Nephron progenitor cell (in vitro differentiated cells): ENCODE measurements at regions not wholly inside any gene's neighbourhood (a gene's known extent, or its start where the extent isn't known, plus 50 kb on each side); places are given as distances from the start of the nearest gene placed in this dataset.

Source experiments
- DNase-seq: peaks from one replicate; pipeline ENCODE4 v3.0.0; 2021
- H3K27ac Mint-ChIP-seq: 2 replicates; pipeline ENCODE4 v1.8.0; 2021; ENCODE audit warnings: mild to moderate bottlenecking, moderate library complexity, mixed read lengths
- H3K27me3 Mint-ChIP-seq: 2 replicates; pipeline ENCODE4 v1.8.0; 2021; ENCODE audit warnings: mild to moderate bottlenecking, low read depth, mixed read lengths; ENCODE audit not compliant: poor library complexity
- H3K36me3 Mint-ChIP-seq: 2 replicates; pipeline ENCODE4 v1.8.0; 2021; ENCODE audit warnings: low read depth, mixed read lengths
- H3K4me1 Mint-ChIP-seq: 2 replicates; pipeline ENCODE4 v1.8.0; 2021; ENCODE audit warnings: mixed read lengths
- H3K4me3 Mint-ChIP-seq: 2 replicates; pipeline ENCODE4 v1.8.0; 2021; ENCODE audit warnings: mild to moderate bottlenecking, moderate library complexity, mixed read lengths
- H3K9me3 Mint-ChIP-seq: 2 replicates; pipeline ENCODE4 v1.8.0; 2021; ENCODE audit warnings: mild to moderate bottlenecking, moderate library complexity, mixed read lengths
- TF ChIP-seq, protein P1 (sequence below): fragments of 200-600 bp; sonication (generic); IDR thresholded peaks from 2 replicates; pipeline ENCODE4 v1.5.0; 2021; ENCODE audit warnings: antibody characterized with exemption

- H3K27me3 Mint-ChIP-seq = no peaks in the 10 kb centered on the region
- H3K4me1 Mint-ChIP-seq = peaks cover 7% of the 10 kb centered on the region
- TF ChIP-seq, protein P1, sequence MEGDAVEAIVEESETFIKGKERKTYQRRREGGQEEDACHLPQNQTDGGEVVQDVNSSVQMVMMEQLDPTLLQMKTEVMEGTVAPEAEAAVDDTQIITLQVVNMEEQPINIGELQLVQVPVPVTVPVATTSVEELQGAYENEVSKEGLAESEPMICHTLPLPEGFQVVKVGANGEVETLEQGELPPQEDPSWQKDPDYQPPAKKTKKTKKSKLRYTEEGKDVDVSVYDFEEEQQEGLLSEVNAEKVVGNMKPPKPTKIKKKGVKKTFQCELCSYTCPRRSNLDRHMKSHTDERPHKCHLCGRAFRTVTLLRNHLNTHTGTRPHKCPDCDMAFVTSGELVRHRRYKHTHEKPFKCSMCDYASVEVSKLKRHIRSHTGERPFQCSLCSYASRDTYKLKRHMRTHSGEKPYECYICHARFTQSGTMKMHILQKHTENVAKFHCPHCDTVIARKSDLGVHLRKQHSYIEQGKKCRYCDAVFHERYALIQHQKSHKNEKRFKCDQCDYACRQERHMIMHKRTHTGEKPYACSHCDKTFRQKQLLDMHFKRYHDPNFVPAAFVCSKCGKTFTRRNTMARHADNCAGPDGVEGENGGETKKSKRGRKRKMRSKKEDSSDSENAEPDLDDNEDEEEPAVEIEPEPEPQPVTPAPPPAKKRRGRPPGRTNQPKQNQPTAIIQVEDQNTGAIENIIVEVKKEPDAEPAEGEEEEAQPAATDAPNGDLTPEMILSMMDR = no peak
- H3K27ac Mint-ChIP-seq = no peak overlapping the region
- no peak overlapping the region for H3K4me3 Mint-ChIP-seq
- no peak for DNase-seq
- no peaks in the 10 kb centered on the region for H3K36me3 Mint-ChIP-seq
- no peaks in the 10 kb centered on the region for H3K9me3 Mint-ChIP-seq
Observed at GRCh38 chr4:155491336-155492120, 114.8 kb upstream of the MAP9 start.

- H3K9me3 Mint-ChIP-seq = no peaks in the 10 kb centered on the region
- H3K36me3 Mint-ChIP-seq = no peaks in the 10 kb centered on the region
- H3K27me3 Mint-ChIP-seq = no peaks in the 10 kb centered on the region
- TF ChIP-seq, protein P1 = no peak
- no peaks in the 10 kb centered on the region for H3K4me1 Mint-ChIP-seq
- H3K4me3 Mint-ChIP-seq = no peak overlapping the region
- no peak overlapping the region for H3K27ac Mint-ChIP-seq
- no peak for DNase-seq
Observed at GRCh38 chr4:155489271-155489670, 112.5 kb upstream of the MAP9 start.

GRCh38 chr4:155488691-155489090, 111.9 kb upstream of the MAP9 start:
- TF ChIP-seq, protein P1 = no peak
- H3K27ac Mint-ChIP-seq = no peak overlapping the region
- no peaks in the 10 kb centered on the region for H3K4me1 Mint-ChIP-seq

DNA sequence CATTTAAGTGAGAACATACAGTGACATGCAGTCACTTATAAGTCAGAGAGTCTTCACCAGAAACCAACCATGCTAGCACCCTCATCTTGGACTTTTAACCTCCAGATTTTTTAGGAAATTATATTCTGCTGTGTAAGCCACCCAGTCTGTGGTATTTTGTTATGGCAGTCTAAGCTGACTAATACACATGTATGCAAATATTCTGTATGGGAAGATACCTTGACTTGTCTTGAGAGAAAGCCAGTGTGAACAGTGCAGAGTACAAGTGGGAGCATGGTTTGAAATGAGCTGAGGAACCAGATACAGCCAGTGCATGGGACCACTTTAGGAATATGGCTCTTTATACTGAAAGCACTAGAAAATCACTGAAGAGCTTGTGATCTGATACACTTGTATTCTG, 110.4 kb upstream of the MAP9 start:
- TF ChIP-seq, protein P1 = no peak
- Mint-ChIP-seq H3K36me3 (no peaks in the 10 kb centered on the region), H3K4me3 (no peak overlapping the region), H3K4me1 (no peaks in the 10 kb centered on the region), H3K27ac (no peak overlapping the region), H3K9me3 (no peaks in the 10 kb centered on the region), H3K27me3 (no peaks in the 10 kb centered on the region)
- DNase-seq = no peak

More at GRCh38 chr4:155488691-155489090, 111.9 kb upstream of the MAP9 start:
- H3K9me3 Mint-ChIP-seq = no peaks in the 10 kb centered on the region
- H3K27me3 Mint-ChIP-seq = no peaks in the 10 kb centered on the region
- DNase-seq = no peak
- no peak overlapping the region for H3K4me3 Mint-ChIP-seq
- H3K36me3 Mint-ChIP-seq = no peaks in the 10 kb centered on the region

DNA sequence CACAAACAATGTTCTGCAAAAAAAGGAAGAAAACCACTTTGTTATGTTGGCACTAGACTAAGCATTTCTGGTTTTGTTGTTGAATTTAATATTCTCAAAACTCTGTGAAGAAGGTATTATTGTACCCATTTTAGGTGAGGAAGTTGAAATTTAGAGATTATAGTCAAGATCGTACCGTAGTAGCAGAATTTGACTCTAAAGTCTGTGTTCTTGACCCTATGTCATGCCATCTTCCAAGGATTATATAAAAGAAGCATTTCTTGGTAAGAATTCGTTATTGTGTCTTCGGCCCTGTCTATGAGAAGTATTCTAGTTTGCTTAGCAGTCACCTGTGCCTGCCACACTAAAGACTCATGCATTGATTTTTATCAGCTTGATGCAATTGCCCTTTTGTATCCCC, 104.4 kb upstream of the MAP9 start:
- TF ChIP-seq, protein P1 = no peak
- no peaks in the 10 kb centered on the region for H3K27me3 Mint-ChIP-seq

GRCh38 chr4:155479835-155480234, 103.1 kb upstream of the MAP9 start:
- H3K36me3 Mint-ChIP-seq = no peaks in the 10 kb centered on the region
- TF ChIP-seq, protein P1 = no peak
- H3K27ac Mint-ChIP-seq = no peak overlapping the region
- H3K4me1 Mint-ChIP-seq = no peaks in the 10 kb centered on the region
- no peaks in the 10 kb centered on the region for H3K9me3 Mint-ChIP-seq
- no peak overlapping the region for H3K4me3 Mint-ChIP-seq
- H3K27me3 Mint-ChIP-seq = no peaks in the 10 kb centered on the region
- DNase-seq = no peak

More for the DNA sequence above, 104.4 kb upstream of the MAP9 start:
- Mint-ChIP-seq H3K4me1 (no peaks in the 10 kb centered on the region), H3K4me3 (no peak overlapping the region), H3K9me3 (no peaks in the 10 kb centered on the region), H3K27ac (no peak overlapping the region), H3K36me3 (no peaks in the 10 kb centered on the region)
- DNase-seq = no peak
